IMR-90 (cell line): ENCODE measurements at regions not wholly inside any gene's neighbourhood (a gene's known extent, or its start where the extent isn't known, plus 50 kb on each side); places are given as distances from the start of the nearest gene placed in this dataset.

Experiments
- FOS ChIP-seq: fragments of 150-350 bp; IDR thresholded peaks from 2 replicates; pipeline ENCODE4 v1.6.1; 2016; ENCODE audit warnings: low read depth, low read length
- MAFK ChIP-seq: IDR thresholded peaks from 2 replicates; pipeline ENCODE4 v1.6.1; 2012; ENCODE audit warnings: low read depth, low read length, improper control_type of control experiment
- MAZ ChIP-seq: IDR thresholded peaks from 2 replicates; pipeline ENCODE4 v1.6.1; 2012; ENCODE audit warnings: low read depth, mild to moderate bottlenecking, low read length, improper control_type of control experiment, moderate library complexity, borderline replicate concordance
- MXI1 ChIP-seq: IDR thresholded peaks from 2 replicates; pipeline ENCODE4 v1.6.1; 2012; ENCODE audit warnings: low read depth, mild to moderate bottlenecking, low read length, moderate library complexity, borderline replicate concordance
- NFE2L2 ChIP-seq: fragments of 150-350 bp; IDR thresholded peaks from 2 replicates; pipeline ENCODE4 v1.6.1; 2016; ENCODE audit warnings: low read depth, mild to moderate bottlenecking, low read length
- POLR2A ChIP-seq: IDR thresholded peaks from 2 replicates; pipeline ENCODE4 v1.6.1; 2012; ENCODE audit warnings: mild to moderate bottlenecking, low read depth, low read length
- RAD21 ChIP-seq: IDR thresholded peaks from 2 replicates; pipeline ENCODE4 v1.6.1; 2012; ENCODE audit warnings: low read length, improper control_type of control experiment
- RCOR1 ChIP-seq: IDR thresholded peaks from 2 replicates; pipeline ENCODE4 v1.6.1; 2012; ENCODE audit warnings: mild to moderate bottlenecking, low read length, improper control_type of control experiment; ENCODE audit not compliant: insufficient replicate concordance
- RFX5 ChIP-seq: IDR thresholded peaks from 2 replicates; pipeline ENCODE4 v1.8.0; 2012; ENCODE audit warnings: low read depth, mild to moderate bottlenecking, low read length, moderate library complexity
- SMC3 ChIP-seq: fragments of 150-350 bp; IDR thresholded peaks from 2 replicates; pipeline ENCODE4 v1.6.1; 2016; ENCODE audit warnings: low read depth, mild to moderate bottlenecking, antibody characterized with exemption, low read length, moderate library complexity
- TF ChIP-seq, protein P1 (sequence below): conservative IDR thresholded peaks from 2 replicates; pipeline ENCODE4 v1.5.1; 2012; ENCODE audit warnings: mild to moderate bottlenecking, low read depth, low read length, improper control_type of control experiment

DNA sequence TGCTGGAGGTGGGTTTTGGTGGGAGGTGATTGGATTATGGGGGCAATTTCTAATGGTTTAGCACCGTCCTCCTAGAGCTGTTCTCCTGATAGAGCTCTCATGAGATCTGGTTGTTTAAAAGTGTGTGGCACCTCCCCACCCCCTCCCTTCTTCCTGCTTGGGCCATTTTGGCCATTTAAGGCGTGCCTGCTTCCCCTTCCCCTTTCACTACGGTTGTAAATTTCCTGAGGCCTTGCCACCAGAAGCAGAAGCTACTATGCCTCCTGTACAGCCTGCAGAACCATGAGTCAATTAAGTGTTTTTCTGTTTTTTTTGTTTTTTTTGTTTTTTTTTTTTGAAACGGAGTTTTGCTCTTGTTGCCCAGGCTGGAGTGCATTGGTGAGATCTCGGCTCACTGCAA is 335.7 kb upstream of the HS6ST1 start:
- no peak for TF ChIP-seq RFX5
- TF ChIP-seq POLR2A: no peak
- no peak for TF ChIP-seq RAD21
- TF ChIP-seq, protein P1, sequence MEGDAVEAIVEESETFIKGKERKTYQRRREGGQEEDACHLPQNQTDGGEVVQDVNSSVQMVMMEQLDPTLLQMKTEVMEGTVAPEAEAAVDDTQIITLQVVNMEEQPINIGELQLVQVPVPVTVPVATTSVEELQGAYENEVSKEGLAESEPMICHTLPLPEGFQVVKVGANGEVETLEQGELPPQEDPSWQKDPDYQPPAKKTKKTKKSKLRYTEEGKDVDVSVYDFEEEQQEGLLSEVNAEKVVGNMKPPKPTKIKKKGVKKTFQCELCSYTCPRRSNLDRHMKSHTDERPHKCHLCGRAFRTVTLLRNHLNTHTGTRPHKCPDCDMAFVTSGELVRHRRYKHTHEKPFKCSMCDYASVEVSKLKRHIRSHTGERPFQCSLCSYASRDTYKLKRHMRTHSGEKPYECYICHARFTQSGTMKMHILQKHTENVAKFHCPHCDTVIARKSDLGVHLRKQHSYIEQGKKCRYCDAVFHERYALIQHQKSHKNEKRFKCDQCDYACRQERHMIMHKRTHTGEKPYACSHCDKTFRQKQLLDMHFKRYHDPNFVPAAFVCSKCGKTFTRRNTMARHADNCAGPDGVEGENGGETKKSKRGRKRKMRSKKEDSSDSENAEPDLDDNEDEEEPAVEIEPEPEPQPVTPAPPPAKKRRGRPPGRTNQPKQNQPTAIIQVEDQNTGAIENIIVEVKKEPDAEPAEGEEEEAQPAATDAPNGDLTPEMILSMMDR: no peak
- no peak for TF ChIP-seq MXI1
- TF ChIP-seq RCOR1: no peak
- TF ChIP-seq MAFK: no peak
- no peak for TF ChIP-seq MAZ
- no peak for TF ChIP-seq FOS
- no peak for TF ChIP-seq SMC3
- no peak for TF ChIP-seq NFE2L2
